WTC11 (cell line): ENCODE measurements at regions not wholly inside any gene's neighbourhood (a gene's known extent, or its start where the extent isn't known, plus 50 kb on each side); places are given as distances from the start of the nearest gene placed in this dataset.

Source experiments
- ATAC-seq: fragments of 200-7000 bp; cut with Tn5 transposase; 2 replicates; pipeline ENCODE4 v1.10.0; 2021; ENCODE audit warnings: mild to moderate bottlenecking, moderate library complexity
- CTCF ChIA-PET: fragments of 300-600 bp; sonication (Branson Sonifier 250); formaldehyde crosslinking; loops from one replicate; lab custom pipeline; 2021; ENCODE audit warnings: antibody characterized with exemption; lab: Charles Lee
- POLR2A ChIA-PET: fragments of 350-600 bp; sonication (Branson Sonifier 250); formaldehyde crosslinking; loops from one replicate; lab custom pipeline; 2021; ENCODE audit warnings: antibody characterized with exemption; lab: Charles Lee
- DNase-seq: peaks from one replicate; pipeline ENCODE4 v3.0.0; 2021; ENCODE audit warnings: low spot score
- H3K27ac Mint-ChIP-seq: 2 replicates; pipeline ENCODE4 v1.8.0; 2021; ENCODE audit warnings: mixed read lengths
- H3K27me3 Mint-ChIP-seq: 2 replicates; pipeline ENCODE4 v1.8.0; 2021; ENCODE audit warnings: low read depth, mild to moderate bottlenecking, moderate library complexity, mixed read lengths
- H3K36me3 Mint-ChIP-seq: 2 replicates; pipeline ENCODE4 v1.8.0; 2021; ENCODE audit warnings: mixed read lengths
- H3K4me1 Mint-ChIP-seq: 2 replicates; pipeline ENCODE4 v1.8.0; 2022; ENCODE audit warnings: mixed read lengths
- H3K4me3 Mint-ChIP-seq: 2 replicates; pipeline ENCODE4 v1.8.0; 2021; ENCODE audit warnings: mild to moderate bottlenecking, moderate library complexity, mixed read lengths
- H3K9me3 Mint-ChIP-seq: 2 replicates; pipeline ENCODE4 v1.8.0; 2021; ENCODE audit warnings: mixed read lengths
- AR ChIP-seq: fragments of 250-450 bp; sonication (Bioruptor Pico); IDR thresholded peaks from 2 replicates; pipeline ENCODE4 v1.9.0; 2021; ENCODE audit warnings: mild to moderate bottlenecking
- CREM ChIP-seq: sonication (generic); formaldehyde crosslinking; IDR thresholded peaks from 2 replicates; pipeline ENCODE4 v1.8.1; 2022; ENCODE audit warnings: mild to moderate bottlenecking, missing genetic modification reagents, moderate library complexity
- E2F1 ChIP-seq: sonication (generic); formaldehyde crosslinking; IDR thresholded peaks from 2 replicates; pipeline ENCODE4 v1.8.0; 2022; ENCODE audit warnings: mild to moderate bottlenecking, missing genetic modification reagents
- FOXK1 ChIP-seq: sonication (generic); formaldehyde crosslinking; IDR thresholded peaks from 2 replicates; pipeline ENCODE4 v1.8.0; 2022; ENCODE audit warnings: mild to moderate bottlenecking, moderate library complexity, missing genetic modification reagents
- GTF2I ChIP-seq: fragments of 250-450 bp; sonication (Bioruptor Pico); conservative IDR thresholded peaks from 2 replicates; pipeline ENCODE4 v1.4.0; 2021; ENCODE audit warnings: mild to moderate bottlenecking
- IRF2 ChIP-seq: sonication (generic); formaldehyde crosslinking; IDR thresholded peaks from 2 replicates; pipeline ENCODE4 v1.8.0; 2022; ENCODE audit warnings: low read depth, missing genetic modification reagents, borderline replicate concordance
- MAX ChIP-seq: sonication (generic); formaldehyde crosslinking; IDR thresholded peaks from 2 replicates; pipeline ENCODE4 v1.8.0; 2022; ENCODE audit warnings: mild to moderate bottlenecking, missing genetic modification reagents
- MXD4 ChIP-seq: fragments of 250-450 bp; sonication (Bioruptor Pico); IDR thresholded peaks from 2 replicates; pipeline ENCODE4 v1.8.0; 2021; ENCODE audit warnings: mild to moderate bottlenecking, moderate library complexity, borderline replicate concordance
- PREB ChIP-seq: sonication (generic); formaldehyde crosslinking; IDR thresholded peaks from 2 replicates; pipeline ENCODE4 v1.8.1; 2022; ENCODE audit warnings: mild to moderate bottlenecking, missing genetic modification reagents, moderate library complexity, borderline replicate concordance
- RORB ChIP-seq: fragments of 250-450 bp; sonication (Bioruptor Pico); IDR thresholded peaks from 2 replicates; pipeline ENCODE4 v1.9.0; 2021; ENCODE audit warnings: mild to moderate bottlenecking
- SOX15 ChIP-seq: fragments of 250-450 bp; sonication (Bioruptor Pico); IDR thresholded peaks from 2 replicates; pipeline ENCODE4 v1.9.0; 2021; ENCODE audit warnings: mild to moderate bottlenecking
- TEAD1 ChIP-seq: sonication (generic); formaldehyde crosslinking; IDR thresholded peaks from 2 replicates; pipeline ENCODE4 v1.8.0; 2022; ENCODE audit warnings: mild to moderate bottlenecking, missing genetic modification reagents
- TP53 ChIP-seq: sonication (generic); formaldehyde crosslinking; IDR thresholded peaks from 2 replicates; pipeline ENCODE4 v1.8.1; 2023; ENCODE audit warnings: mild to moderate bottlenecking, missing genetic modification reagents
- USF1 ChIP-seq: sonication (generic); formaldehyde crosslinking; IDR thresholded peaks from 2 replicates; pipeline ENCODE4 v1.8.0; 2022; ENCODE audit warnings: mild to moderate bottlenecking, missing genetic modification reagents
- ZNF317 ChIP-seq: sonication (generic); formaldehyde crosslinking; IDR thresholded peaks from 2 replicates; pipeline ENCODE4 v1.8.1; 2023; ENCODE audit warnings: low read depth, mild to moderate bottlenecking, moderate library complexity, missing genetic modification reagents, borderline replicate concordance
- ZNF532 ChIP-seq: fragments of 250-450 bp; sonication (Bioruptor Pico); IDR thresholded peaks from 2 replicates; pipeline ENCODE4 v1.9.0; 2021; ENCODE audit warnings: mild to moderate bottlenecking, borderline replicate concordance

GRCh38 chr2:180555391-180555965 is 424.9 kb upstream of the UBE2E3 start:
- CTCF ChIA-PET, result no interaction called here
- ATAC-seq (0 out of 2 replicates have a peak, but pooled peaks have one; percentile 24), DNase-seq (no peak)
- Mint-ChIP-seq H3K36me3 (no peaks in the 10 kb centered on the region), H3K4me3 (no peak overlapping the region), H3K9me3 (peaks cover 7% of the 10 kb centered on the region), H3K27ac (no peak overlapping the region), H3K4me1 (no peaks in the 10 kb centered on the region)
- POLR2A ChIA-PET, result no interaction called here
- TF ChIP-seq ZNF317 (CRISPR knock-in tag) (no peak), RORB (CRISPR knock-in tag) (no peak), AR (no peak), E2F1 (CRISPR knock-in tag) (no peak), SOX15 (CRISPR knock-in tag) (no peak), ZNF532 (CRISPR knock-in tag) (no peak), MAX (0 out of 2 replicates have a peak, but pooled peaks have one; percentile 17), USF1 (CRISPR knock-in tag) (no peak), TP53 (no peak)
- TF ChIP-seq, all 79 proteins: peak for 1
- H3K27me3 Mint-ChIP-seq, result no peaks in the 10 kb centered on the region

- ChIA-PET CTCF (no interaction called here), POLR2A (no interaction called here)
- DNase-seq (no peak), ATAC-seq (no peak)
- H3K9me3 Mint-ChIP-seq, result peaks cover 7% of the 10 kb centered on the region
- H3K4me3 Mint-ChIP-seq, result no peak overlapping the region
- H3K27me3 Mint-ChIP-seq, result no peaks in the 10 kb centered on the region
- no peak overlapping the region for H3K27ac Mint-ChIP-seq
- H3K36me3 Mint-ChIP-seq, result no peaks in the 10 kb centered on the region
- H3K4me1 Mint-ChIP-seq, result no peaks in the 10 kb centered on the region
- TF ChIP-seq PREB (no peak), FOXK1 (CRISPR knock-in tag) (no peak), IRF2 (CRISPR knock-in tag) (no peak), AR (no peak), TEAD1 (CRISPR knock-in tag) (no peak), ZNF532 (CRISPR knock-in tag) (no peak), MXD4 (CRISPR knock-in tag) (no peak), CREM (CRISPR knock-in tag) (no peak), RORB (CRISPR knock-in tag) (no peak), GTF2I (CRISPR knock-in tag) (no peak)
Measured at GRCh38 chr2:180554330-180554729, 426.1 kb upstream of the UBE2E3 start.
